Neural progenitor cell (in vitro differentiated cells): ENCODE measurements at regions not wholly inside any gene's neighbourhood (a gene's known extent, or its start where the extent isn't known, plus 50 kb on each side); places are given as distances from the start of the nearest gene placed in this dataset.

Experiments
- DNase-seq: peaks from one replicate; pipeline ENCODE4 v3.0.0-alpha.2; 2016; ENCODE audit warnings: low spot score
- H2AFZ ChIP-seq: fragments of 200-600 bp; sonication (generic); replicated peaks from 2 replicates; pipeline ENCODE4 v1.6.1; 2016; ENCODE audit warnings: antibody characterized with exemption
- H3F3A ChIP-seq: fragments of 200-600 bp; sonication (generic); 2 replicates; pipeline ENCODE4 v1.6.1; 2016; ENCODE audit warnings: antibody characterized with exemption, low read depth
- H3K27ac ChIP-seq: fragments of 200-600 bp; sonication (generic); 2 replicates; pipeline ENCODE4 v1.5.1; 2016; ENCODE audit warnings: mild to moderate bottlenecking
- H3K27me3 ChIP-seq: fragments of 200-600 bp; sonication (generic); 2 replicates; pipeline ENCODE4 v1.6.1; 2016; ENCODE audit warnings: mild to moderate bottlenecking, moderate library complexity
- H3K36me3 ChIP-seq: fragments of 200-600 bp; sonication (generic); 2 replicates; pipeline ENCODE4 v1.5.1; 2016
- H3K4me1 ChIP-seq: fragments of 200-600 bp; sonication (generic); 2 replicates; pipeline ENCODE4 v1.6.1; 2016; ENCODE audit warnings: mixed run types
- H3K4me2 ChIP-seq: fragments of 200-600 bp; sonication (generic); 2 replicates; pipeline ENCODE4 v1.6.1; 2016
- H3K4me3 ChIP-seq: fragments of 200-600 bp; sonication (generic); 2 replicates; pipeline ENCODE4 v1.5.1; 2016
- H3K79me2 ChIP-seq: fragments of 200-600 bp; sonication (generic); 2 replicates; pipeline ENCODE4 v1.6.1; 2016; ENCODE audit warnings: low read depth
- H3K9ac ChIP-seq: fragments of 200-600 bp; sonication (generic); 2 replicates; pipeline ENCODE4 v1.6.1; 2016
- H3K9me3 ChIP-seq: fragments of 200-600 bp; sonication (generic); 2 replicates; pipeline ENCODE4 v1.5.1; 2016; ENCODE audit warnings: low read depth
- H4K20me1 ChIP-seq: fragments of 200-600 bp; sonication (generic); 2 replicates; pipeline ENCODE4 v1.6.1; 2016; ENCODE audit warnings: low read depth
- H3K27ac Mint-ChIP-seq: 3 replicates; pipeline ENCODE4 v1.8.0; 2021; ENCODE audit warnings: mixed read lengths
- H3K27me3 Mint-ChIP-seq: 2 replicates; pipeline ENCODE4 v1.8.0; 2022; ENCODE audit warnings: low read depth, mild to moderate bottlenecking, inconsistent platforms, moderate library complexity, mixed read lengths; ENCODE audit not compliant: insufficient read depth
- H3K36me3 Mint-ChIP-seq: 3 replicates; pipeline ENCODE4 v1.8.0; 2021; ENCODE audit warnings: mixed read lengths
- H3K4me1 Mint-ChIP-seq: 3 replicates; pipeline ENCODE4 v1.8.0; 2021; ENCODE audit warnings: mixed read lengths
- H3K4me3 Mint-ChIP-seq: 3 replicates; pipeline ENCODE4 v1.8.0; 2021; ENCODE audit warnings: mild to moderate bottlenecking, moderate library complexity, mixed read lengths
- H3K9me3 Mint-ChIP-seq: 3 replicates; pipeline ENCODE4 v1.8.0; 2020; ENCODE audit warnings: mixed read lengths
- CTCF ChIP-seq: fragments of 200-600 bp; sonication (generic); IDR thresholded peaks from 2 replicates; pipeline ENCODE4 v1.5.1; 2017; ENCODE audit warnings: antibody characterized with exemption, mild to moderate bottlenecking
- EZH2 ChIP-seq: fragments of 200-600 bp; sonication (generic); IDR thresholded peaks from 2 replicates; pipeline ENCODE4 v1.6.1; 2017; ENCODE audit warnings: antibody characterized with exemption, mild to moderate bottlenecking, moderate library complexity
- EZH2phosphoT487 ChIP-seq: fragments of 200-600 bp; sonication (generic); IDR thresholded peaks from 2 replicates; pipeline ENCODE4 v1.6.1; 2017; ENCODE audit warnings: antibody characterized with exemption

- H2AFZ ChIP-seq: peak overlapping the region; percentile 36
- peaks cover 23% of the 10 kb centered on the region for H3K36me3 Mint-ChIP-seq
- H3K27ac Mint-ChIP-seq: peak overlapping the region; percentile 93
- H4K20me1 ChIP-seq: no peaks in the 10 kb centered on the region
- peaks cover 8% of the 10 kb centered on the region for H3K27me3 Mint-ChIP-seq
- H3K4me3 ChIP-seq: no peak overlapping the region
- H3K9me3 ChIP-seq: no peaks in the 10 kb centered on the region
- no peaks in the 10 kb centered on the region for H3K36me3 ChIP-seq
- TF ChIP-seq EZH2phosphoT487 (no peak), EZH2 (no peak), CTCF (no peak)
- H3K27me3 ChIP-seq: no peaks in the 10 kb centered on the region
- H3K9ac ChIP-seq: no peak overlapping the region
- peaks cover 48% of the 10 kb centered on the region for H3K4me1 Mint-ChIP-seq
- no peaks in the 10 kb centered on the region for H3F3A ChIP-seq
- no peak overlapping the region for H3K27ac ChIP-seq
- H3K9me3 Mint-ChIP-seq: peaks cover 38% of the 10 kb centered on the region
- DNase-seq: no peak
- H3K4me1 ChIP-seq: peaks cover 9% of the 10 kb centered on the region
- no peaks in the 10 kb centered on the region for H3K79me2 ChIP-seq
- no peak overlapping the region for H3K4me2 ChIP-seq
- H3K4me3 Mint-ChIP-seq: no peak overlapping the region
These were observed 421.8 kb downstream of the SPRY2 start for GRCh38 chr13:79919091-79919490.

- Mint-ChIP-seq H3K9me3 (peaks cover 34% of the 10 kb centered on the region), H3K4me3 (no peak overlapping the region), H3K27me3 (peaks cover 8% of the 10 kb centered on the region), H3K4me1 (peaks cover 52% of the 10 kb centered on the region), H3K27ac (peak overlapping the region; percentile 93), H3K36me3 (peaks cover 20% of the 10 kb centered on the region)
- H3K4me2 ChIP-seq: no peak overlapping the region
- H3K36me3 ChIP-seq: no peaks in the 10 kb centered on the region
- no peaks in the 10 kb centered on the region for H4K20me1 ChIP-seq
- no peaks in the 10 kb centered on the region for H3K79me2 ChIP-seq
- H3K4me3 ChIP-seq: no peak overlapping the region
- H3K27me3 ChIP-seq: no peaks in the 10 kb centered on the region
- H3K9ac ChIP-seq: no peak overlapping the region
- no peak overlapping the region for H3K27ac ChIP-seq
- peak; percentile 22 for DNase-seq
- H3K9me3 ChIP-seq: no peaks in the 10 kb centered on the region
- H3K4me1 ChIP-seq: peaks cover 9% of the 10 kb centered on the region
- H2AFZ ChIP-seq: peak overlapping the region; percentile 36
- TF ChIP-seq EZH2 (no peak), EZH2phosphoT487 (no peak), CTCF (no peak)
- no peaks in the 10 kb centered on the region for H3F3A ChIP-seq
These were observed 422.3 kb downstream of the SPRY2 start for GRCh38 chr13:79918620-79919019.

- Histone ChIP-seq H3K79me2 (no peaks in the 10 kb centered on the region), H3K27me3 (no peaks in the 10 kb centered on the region), H3K4me1 (peaks cover 9% of the 10 kb centered on the region), H3K9me3 (no peaks in the 10 kb centered on the region), H3F3A (no peaks in the 10 kb centered on the region), H3K27ac (no peak overlapping the region), H3K4me3 (no peak overlapping the region), H3K9ac (no peak overlapping the region), H2AFZ (no peak overlapping the region), H3K36me3 (no peaks in the 10 kb centered on the region), H3K4me2 (no peak overlapping the region), H4K20me1 (no peaks in the 10 kb centered on the region)
- DNase-seq: no peak
- TF ChIP-seq EZH2phosphoT487 (no peak), CTCF (no peak), EZH2 (no peak)
- Mint-ChIP-seq H3K9me3 (peaks cover 24% of the 10 kb centered on the region), H3K36me3 (peaks cover 11% of the 10 kb centered on the region), H3K27ac (peak overlapping the region; percentile 16), H3K4me1 (peaks cover 62% of the 10 kb centered on the region), H3K4me3 (peak overlapping the region; percentile 1), H3K27me3 (peaks cover 3% of the 10 kb centered on the region)
These were observed 423.3 kb downstream of the SPRY2 start for GRCh38 chr13:79917628-79918027.
